ENCODE measurements at regions not wholly inside any gene's neighbourhood (a gene's known extent, or its start where the extent isn't known, plus 50 kb on each side); places are given as distances from the start of the nearest gene placed in this dataset.
A peak's percentile ranks its signal among the peaks of the same experiment; 100 is the strongest.

DNA sequence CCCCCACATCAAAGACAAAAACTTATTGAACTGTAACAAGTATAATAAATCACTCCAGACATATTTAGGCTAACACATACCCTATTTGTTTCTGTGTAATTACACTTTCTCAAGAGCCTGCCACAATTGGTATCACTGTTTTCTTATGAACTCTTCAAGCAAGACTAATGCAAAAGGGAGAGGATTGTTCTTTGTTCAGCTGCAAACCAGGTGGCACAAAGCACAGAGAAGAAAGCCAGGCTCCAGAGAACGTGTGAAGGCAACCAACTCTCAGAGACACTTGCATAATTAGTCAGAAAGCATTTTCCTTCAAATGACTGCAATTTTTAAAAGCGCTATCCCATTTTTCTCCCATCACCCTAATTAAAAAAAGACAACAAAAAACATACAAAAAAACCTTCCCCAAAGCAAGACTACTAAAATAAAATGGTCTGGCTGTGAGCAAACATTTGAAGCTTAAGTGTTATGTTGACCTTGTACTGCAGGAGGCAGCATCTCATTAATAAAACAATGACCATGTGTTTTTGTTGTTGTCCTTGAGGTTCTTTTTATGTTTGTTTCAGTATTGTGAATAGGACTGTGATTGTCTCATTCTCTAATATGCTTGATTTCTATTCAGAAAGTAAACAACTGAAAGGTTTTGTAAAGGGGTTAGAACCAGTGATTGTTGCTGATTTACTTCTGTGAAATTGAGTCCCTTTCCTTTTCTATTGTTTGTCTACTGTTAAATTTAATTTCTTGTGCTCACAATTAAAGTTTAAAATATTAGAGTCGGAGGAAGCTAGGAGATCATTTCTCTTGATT, 452.7 kb upstream of the PDE3A start:
- peaks cover 0 to 4% of the 10 kb centered on the region in 2 donors for H3K9me3 ChIP-seq (replicated peaks in 1 of 2; ENCODE audit: control insufficient read depth in 1 of 2, insufficient read depth in 1 of 2, low read length in 2 of 2)
- H3K36me3 ChIP-seq (replicated peaks in 1 of 2; ENCODE audit: control insufficient read depth in 1 of 2, insufficient read depth in 2 of 2, low read length in 2 of 2) = no peaks in the 10 kb centered on the region
- H3K4me3 ChIP-seq (replicated peaks in 1 of 3; ENCODE audit: low read depth in 2 of 3, low read length in 3 of 3) = no peak overlapping the region
- intact Hi-C loops (cut with micrococcal nuclease) = no loop called here
- no peaks in the 10 kb centered on the region for H3K79me2 ChIP-seq (ENCODE audit: insufficient read depth, low read length)
- no peak overlapping the region for H3K4me3 Mint-ChIP-seq
- peaks cover 0 to 2% (median 0%) of the 10 kb centered on the region in 3 donors for H3K27me3 Mint-ChIP-seq (ENCODE audit: low read depth in 3 of 3)
- H3K27ac Mint-ChIP-seq = no peak overlapping the region
- H3K9ac ChIP-seq (ENCODE audit: insufficient read depth, low read length, poor library complexity, severe bottlenecking) = no peak overlapping the region
- no peak overlapping the region for H3K4me2 ChIP-seq (replicated peaks; ENCODE audit: extremely low read depth, low read length, poor library complexity, severe bottlenecking)
- H3K36me3 Mint-ChIP-seq = no peaks in the 10 kb centered on the region
- no peaks in the 10 kb centered on the region for H3K27me3 ChIP-seq (ENCODE audit: control insufficient read depth in 2 of 2, insufficient read depth in 2 of 2, low read length in 2 of 2)
- TF ChIP-seq, protein P1, sequence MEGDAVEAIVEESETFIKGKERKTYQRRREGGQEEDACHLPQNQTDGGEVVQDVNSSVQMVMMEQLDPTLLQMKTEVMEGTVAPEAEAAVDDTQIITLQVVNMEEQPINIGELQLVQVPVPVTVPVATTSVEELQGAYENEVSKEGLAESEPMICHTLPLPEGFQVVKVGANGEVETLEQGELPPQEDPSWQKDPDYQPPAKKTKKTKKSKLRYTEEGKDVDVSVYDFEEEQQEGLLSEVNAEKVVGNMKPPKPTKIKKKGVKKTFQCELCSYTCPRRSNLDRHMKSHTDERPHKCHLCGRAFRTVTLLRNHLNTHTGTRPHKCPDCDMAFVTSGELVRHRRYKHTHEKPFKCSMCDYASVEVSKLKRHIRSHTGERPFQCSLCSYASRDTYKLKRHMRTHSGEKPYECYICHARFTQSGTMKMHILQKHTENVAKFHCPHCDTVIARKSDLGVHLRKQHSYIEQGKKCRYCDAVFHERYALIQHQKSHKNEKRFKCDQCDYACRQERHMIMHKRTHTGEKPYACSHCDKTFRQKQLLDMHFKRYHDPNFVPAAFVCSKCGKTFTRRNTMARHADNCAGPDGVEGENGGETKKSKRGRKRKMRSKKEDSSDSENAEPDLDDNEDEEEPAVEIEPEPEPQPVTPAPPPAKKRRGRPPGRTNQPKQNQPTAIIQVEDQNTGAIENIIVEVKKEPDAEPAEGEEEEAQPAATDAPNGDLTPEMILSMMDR (IDR thresholded peaks at IDR 0.05) = peak; percentile 74
- H4K20me1 ChIP-seq (ENCODE audit: insufficient read depth, low read length) = no peaks in the 10 kb centered on the region
- H3K4me1 ChIP-seq (ENCODE audit: control insufficient read depth in 1 of 2, insufficient read depth in 2 of 2, low read length in 2 of 2) = no peaks in the 10 kb centered on the region
- DNase-seq = peak in 2 of 3 donors; percentile 29 to 35
- H3K9me3 Mint-ChIP-seq = peaks cover 3 to 10% (median 4%) of the 10 kb centered on the region in 7 donors
- H2AFZ ChIP-seq (ENCODE audit: insufficient read depth, low read depth, low read length, poor library complexity, severe bottlenecking) = no peak overlapping the region
- WGBS (ENCODE audit: insufficient coverage) = 100% methylated on average over 1 of the region's 3 CpGs
- no peak overlapping the region for H3K27ac ChIP-seq (ENCODE audit: low read depth in 1 of 2, low read length in 2 of 2)
- peaks cover 6% of the 10 kb centered on the region for H3K4me1 Mint-ChIP-seq

DNA sequence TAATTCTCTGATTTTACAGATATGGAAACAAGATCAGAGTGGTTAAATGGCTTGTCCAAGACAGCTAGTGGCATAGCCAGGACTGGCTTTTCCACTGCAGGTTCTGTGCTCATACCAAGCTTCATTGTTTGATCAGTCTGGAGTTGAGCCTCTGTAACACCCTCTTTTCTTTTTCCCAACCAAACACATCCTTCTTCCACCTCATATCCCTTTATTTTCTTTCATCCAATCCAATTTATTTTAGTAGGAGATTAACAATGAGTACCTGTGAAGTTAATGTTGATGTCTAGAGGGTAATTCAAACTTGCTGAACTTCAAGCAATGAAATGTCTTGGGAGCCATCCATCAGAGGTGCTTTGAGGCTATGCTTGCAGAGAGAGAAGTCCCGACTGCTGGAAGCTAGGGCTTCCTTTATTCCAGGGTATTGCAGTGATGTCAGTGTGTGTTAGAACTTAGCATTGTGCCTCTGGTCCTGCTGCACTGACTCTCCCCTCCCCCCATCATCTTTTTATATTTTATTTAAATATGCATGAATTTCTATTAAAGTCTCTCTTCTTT, 452.1 kb upstream of the PDE3A start:
- intact Hi-C loops (cut with micrococcal nuclease) = no loop called here
- H3K9me3 ChIP-seq (replicated peaks in 1 of 2; ENCODE audit: control insufficient read depth in 1 of 2, insufficient read depth in 1 of 2, low read length in 2 of 2) = peaks cover 0 to 9% of the 10 kb centered on the region in 2 donors
- H3K79me2 ChIP-seq (ENCODE audit: insufficient read depth, low read length) = no peaks in the 10 kb centered on the region
- no peak overlapping the region for H3K9ac ChIP-seq (ENCODE audit: insufficient read depth, low read length, poor library complexity, severe bottlenecking)
- WGBS (ENCODE audit: insufficient coverage) = no CpG with 5 or more reads among the region's 1 CpG
- H3K27ac ChIP-seq (ENCODE audit: low read depth in 1 of 2, low read length in 2 of 2) = no peak overlapping the region
- peaks cover 6% of the 10 kb centered on the region for H3K4me1 Mint-ChIP-seq
- no peaks in the 10 kb centered on the region for H3K36me3 ChIP-seq (replicated peaks in 1 of 2; ENCODE audit: control insufficient read depth in 1 of 2, insufficient read depth in 2 of 2, low read length in 2 of 2)
- TF ChIP-seq, protein P1 (IDR thresholded peaks at IDR 0.05) = no peak
- H3K27me3 Mint-ChIP-seq (ENCODE audit: low read depth in 3 of 3) = peaks cover 0 to 1% (median 0%) of the 10 kb centered on the region in 3 donors
- H3K27ac Mint-ChIP-seq = no peak overlapping the region
- peaks cover 4 to 8% (median 5%) of the 10 kb centered on the region in 7 donors for H3K9me3 Mint-ChIP-seq
- no peak overlapping the region for H3K4me3 ChIP-seq (replicated peaks in 1 of 3; ENCODE audit: low read depth in 2 of 3, low read length in 3 of 3)
- no peak overlapping the region for H3K4me2 ChIP-seq (replicated peaks; ENCODE audit: extremely low read depth, low read length, poor library complexity, severe bottlenecking)
- no peaks in the 10 kb centered on the region for H3K27me3 ChIP-seq (ENCODE audit: control insufficient read depth in 2 of 2, insufficient read depth in 2 of 2, low read length in 2 of 2)
- no peak overlapping the region for H3K4me3 Mint-ChIP-seq
- H4K20me1 ChIP-seq (ENCODE audit: insufficient read depth, low read length) = no peaks in the 10 kb centered on the region
- DNase-seq = no peak
- no peak overlapping the region for H2AFZ ChIP-seq (ENCODE audit: insufficient read depth, low read depth, low read length, poor library complexity, severe bottlenecking)
- H3K4me1 ChIP-seq (ENCODE audit: control insufficient read depth in 1 of 2, insufficient read depth in 2 of 2, low read length in 2 of 2) = no peaks in the 10 kb centered on the region
- no peaks in the 10 kb centered on the region for H3K36me3 Mint-ChIP-seq
